WTC11 (cell line): ENCODE measurements at regions not wholly inside any gene's neighbourhood (a gene's known extent, or its start where the extent isn't known, plus 50 kb on each side); places are given as distances from the start of the nearest gene placed in this dataset.

Experiments
- ATAC-seq: fragments of 200-7000 bp; cut with Tn5 transposase; 2 replicates; pipeline ENCODE4 v1.10.0; 2021; ENCODE audit warnings: mild to moderate bottlenecking, moderate library complexity
- CTCF ChIA-PET: fragments of 300-600 bp; sonication (Branson Sonifier 250); formaldehyde crosslinking; loops from one replicate; lab custom pipeline; 2021; ENCODE audit warnings: antibody characterized with exemption; lab: Charles Lee
- POLR2A ChIA-PET: fragments of 350-600 bp; sonication (Branson Sonifier 250); formaldehyde crosslinking; loops from one replicate; lab custom pipeline; 2021; ENCODE audit warnings: antibody characterized with exemption; lab: Charles Lee
- DNase-seq: peaks from one replicate; pipeline ENCODE4 v3.0.0; 2021; ENCODE audit warnings: low spot score
- H3K27ac Mint-ChIP-seq: 2 replicates; pipeline ENCODE4 v1.8.0; 2021; ENCODE audit warnings: mixed read lengths
- H3K27me3 Mint-ChIP-seq: 2 replicates; pipeline ENCODE4 v1.8.0; 2021; ENCODE audit warnings: low read depth, mild to moderate bottlenecking, moderate library complexity, mixed read lengths
- H3K36me3 Mint-ChIP-seq: 2 replicates; pipeline ENCODE4 v1.8.0; 2021; ENCODE audit warnings: mixed read lengths
- H3K4me1 Mint-ChIP-seq: 2 replicates; pipeline ENCODE4 v1.8.0; 2022; ENCODE audit warnings: mixed read lengths
- H3K4me3 Mint-ChIP-seq: 2 replicates; pipeline ENCODE4 v1.8.0; 2021; ENCODE audit warnings: mild to moderate bottlenecking, moderate library complexity, mixed read lengths
- H3K9me3 Mint-ChIP-seq: 2 replicates; pipeline ENCODE4 v1.8.0; 2021; ENCODE audit warnings: mixed read lengths
- ARID4B ChIP-seq: sonication (generic); formaldehyde crosslinking; IDR thresholded peaks from 2 replicates; pipeline ENCODE4 v1.8.0; 2023; ENCODE audit warnings: missing genetic modification reagents, mild to moderate bottlenecking, borderline replicate concordance
- ATF2 ChIP-seq: sonication (generic); formaldehyde crosslinking; IDR thresholded peaks from 2 replicates; pipeline ENCODE4 v1.8.1; 2022; ENCODE audit warnings: low read depth, missing genetic modification reagents, borderline replicate concordance
- ATF3 ChIP-seq: sonication (generic); formaldehyde crosslinking; conservative IDR thresholded peaks from 2 replicates; pipeline ENCODE4 v1.8.1; 2022; ENCODE audit warnings: mild to moderate bottlenecking, missing genetic modification reagents
- ATF6 ChIP-seq: sonication (generic); formaldehyde crosslinking; IDR thresholded peaks from 2 replicates; pipeline ENCODE4 v1.8.1; 2023; ENCODE audit warnings: mild to moderate bottlenecking, missing genetic modification reagents
- CREB1 ChIP-seq: sonication (generic); formaldehyde crosslinking; IDR thresholded peaks from 2 replicates; pipeline ENCODE4 v1.8.0; 2023; ENCODE audit warnings: mild to moderate bottlenecking, missing genetic modification reagents
- EMX1 ChIP-seq: fragments of 250-450 bp; sonication (Bioruptor Pico); IDR thresholded peaks from 2 replicates; pipeline ENCODE4 v1.8.0; 2021; ENCODE audit warnings: mild to moderate bottlenecking
- GTF2I ChIP-seq: fragments of 250-450 bp; sonication (Bioruptor Pico); conservative IDR thresholded peaks from 2 replicates; pipeline ENCODE4 v1.4.0; 2021; ENCODE audit warnings: mild to moderate bottlenecking
- JUN ChIP-seq: sonication (generic); formaldehyde crosslinking; IDR thresholded peaks from 2 replicates; pipeline ENCODE4 v1.8.0; 2023; ENCODE audit warnings: mild to moderate bottlenecking, missing genetic modification reagents
- PREB ChIP-seq: sonication (generic); formaldehyde crosslinking; IDR thresholded peaks from 2 replicates; pipeline ENCODE4 v1.8.1; 2022; ENCODE audit warnings: mild to moderate bottlenecking, missing genetic modification reagents, moderate library complexity, borderline replicate concordance
- PRRX2 ChIP-seq: fragments of 250-450 bp; sonication (Bioruptor Pico); IDR thresholded peaks from 2 replicates; pipeline ENCODE4 v1.8.0; 2021; ENCODE audit warnings: mild to moderate bottlenecking
- SMAD4 ChIP-seq: sonication (generic); formaldehyde crosslinking; IDR thresholded peaks from 2 replicates; pipeline ENCODE4 v1.8.0; 2022; ENCODE audit warnings: mild to moderate bottlenecking, missing genetic modification reagents
- SP1 ChIP-seq: sonication (generic); formaldehyde crosslinking; conservative IDR thresholded peaks from 2 replicates; pipeline ENCODE4 v1.8.1; 2022; ENCODE audit warnings: missing genetic modification reagents
- TEAD4 ChIP-seq: sonication (generic); formaldehyde crosslinking; IDR thresholded peaks from 2 replicates; pipeline ENCODE4 v1.8.0; 2022; ENCODE audit warnings: mild to moderate bottlenecking, missing genetic modification reagents
- ZMAT4 ChIP-seq: fragments of 250-450 bp; sonication (Bioruptor Pico); IDR thresholded peaks from 2 replicates; pipeline ENCODE4 v1.9.0; 2021; ENCODE audit warnings: mild to moderate bottlenecking
- ZNF232 ChIP-seq: sonication (generic); formaldehyde crosslinking; IDR thresholded peaks from 2 replicates; pipeline ENCODE4 v1.8.0; 2022; ENCODE audit warnings: mild to moderate bottlenecking, missing genetic modification reagents
- ZNF281 ChIP-seq: sonication (generic); formaldehyde crosslinking; IDR thresholded peaks from 2 replicates; pipeline ENCODE4 v1.8.0; 2023; ENCODE audit warnings: mild to moderate bottlenecking, missing genetic modification reagents

- Mint-ChIP-seq H3K27me3 (no peaks in the 10 kb centered on the region), H3K27ac (no peak overlapping the region), H3K4me3 (no peak overlapping the region), H3K4me1 (peaks cover 7% of the 10 kb centered on the region; the same call in 1 of the 2 replicates), H3K9me3 (peaks cover 7% of the 10 kb centered on the region), H3K36me3 (no peaks in the 10 kb centered on the region)
- ChIA-PET CTCF (interaction anchor here (0.6 kb wide), 1 partner anchor 919 kb away, joined by 3 read pairs; no protein-coding TSS in a partner anchor), POLR2A (no interaction called here)
- no peak for TF ChIP-seq SP1 (CRISPR knock-in tag)
- TF ChIP-seq ATF6 (CRISPR knock-in tag) = no peak
- no peak for TF ChIP-seq GTF2I (CRISPR knock-in tag)
- TF ChIP-seq ARID4B (CRISPR knock-in tag) = no peak
- ATAC-seq (no peak), DNase-seq (no peak)
These were observed 310.3 kb downstream of the THBS2 start for GRCh38 chr6:168943231-168943905.

- ATAC-seq (no peak), DNase-seq (no peak)
- Mint-ChIP-seq H3K36me3 (no peaks in the 10 kb centered on the region), H3K4me3 (no peak overlapping the region), H3K27ac (no peak overlapping the region), H3K9me3 (no peaks in the 10 kb centered on the region), H3K4me1 (peaks cover 7% of the 10 kb centered on the region; the same call in 1 of the 2 replicates), H3K27me3 (no peaks in the 10 kb centered on the region)
- CTCF ChIA-PET = no interaction called here
- no peak for TF ChIP-seq ATF2 (CRISPR knock-in tag)
- POLR2A ChIA-PET = no interaction called here
These were observed 311.0 kb downstream of the THBS2 start for GRCh38 chr6:168942646-168943045.

GRCh38 chr6:168941036-168941435 is 312.6 kb downstream of the THBS2 start:
- DNase-seq = no peak
- no peaks in the 10 kb centered on the region for H3K9me3 Mint-ChIP-seq
- H3K4me1 Mint-ChIP-seq = peaks cover 9% of the 10 kb centered on the region
- ChIA-PET CTCF (no interaction called here), POLR2A (no interaction called here)
- H3K36me3 Mint-ChIP-seq = no peaks in the 10 kb centered on the region
- no peak overlapping the region for H3K27ac Mint-ChIP-seq
- H3K4me3 Mint-ChIP-seq = no peak overlapping the region
- H3K27me3 Mint-ChIP-seq = no peaks in the 10 kb centered on the region
- no peak for ATAC-seq
- TF ChIP-seq ATF3 (CRISPR knock-in tag) = no peak
- TF ChIP-seq TEAD4 = no peak
- no peak for TF ChIP-seq ZMAT4 (CRISPR knock-in tag)
- TF ChIP-seq ZNF232 (CRISPR knock-in tag) = no peak
- no peak for TF ChIP-seq ZNF281
- TF ChIP-seq ATF6 (CRISPR knock-in tag) = no peak
- TF ChIP-seq JUN = no peak
- TF ChIP-seq EMX1 (CRISPR knock-in tag) = no peak
- no peak for TF ChIP-seq PRRX2 (CRISPR knock-in tag)
- no peak for TF ChIP-seq SMAD4 (CRISPR knock-in tag)
- TF ChIP-seq CREB1 (CRISPR knock-in tag) = no peak
- TF ChIP-seq PREB (CRISPR knock-in tag) = no peak
